ENCODE measurements at regions not wholly inside any gene's neighbourhood (a gene's known extent, or its start where the extent isn't known, plus 50 kb on each side); places are given as distances from the start of the nearest gene placed in this dataset.

DNA sequence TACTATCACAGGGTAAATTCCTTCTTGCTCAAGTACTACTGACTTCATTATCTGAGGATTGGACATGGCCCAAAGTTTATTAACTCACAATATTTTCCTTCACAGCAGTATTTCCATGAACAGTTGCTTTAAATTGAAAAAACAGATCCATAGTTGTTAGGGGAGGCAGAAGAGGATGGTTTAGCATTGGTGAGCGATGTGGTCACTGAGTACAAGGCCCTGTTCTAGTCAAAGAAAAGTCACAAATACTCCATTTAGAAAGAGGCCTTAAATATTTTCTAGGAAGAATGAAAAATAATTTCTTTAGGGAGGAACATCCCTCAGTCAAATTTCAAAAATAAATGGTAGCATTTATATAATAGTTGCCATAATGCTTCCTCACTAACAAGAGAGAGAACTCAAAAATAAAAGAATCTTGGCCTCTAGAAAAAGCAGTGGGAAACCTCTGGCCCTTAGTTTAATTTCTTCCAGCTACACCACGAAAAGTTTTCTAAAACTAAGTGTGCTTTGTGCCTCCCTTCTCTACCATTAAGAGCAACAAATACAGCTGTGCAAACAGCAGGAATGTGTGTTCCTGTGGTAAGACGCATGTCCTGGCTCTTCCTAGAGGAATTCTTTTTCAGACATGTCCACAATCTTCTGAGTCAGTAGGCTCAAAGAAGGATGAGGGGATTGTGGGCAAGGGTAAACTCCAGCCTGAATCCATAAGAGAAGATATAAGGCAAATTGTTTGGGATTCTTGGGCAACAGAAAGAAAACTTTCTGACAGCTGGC lies 105.7 kb downstream of the HOXA1 start:
- TF ChIP-seq ZNF610 (tag by site-specific recombination; IDR thresholded peaks at IDR 0.05; ENCODE audit: borderline replicate concordance) (no peak), ZNF214 (tag by site-specific recombination; IDR thresholded peaks at IDR 0.05; ENCODE audit: borderline replicate concordance) (no peak), ZNF830 (tag by site-specific recombination; IDR thresholded peaks at IDR 0.05; ENCODE audit: low read depth) (no peak), ZNF792 (tag by site-specific recombination; IDR thresholded peaks at IDR 0.05) (no peak), ZNF626 (tag by site-specific recombination; IDR thresholded peaks at IDR 0.05) (no peak), ZBTB21 (tag by site-specific recombination; IDR thresholded peaks at IDR 0.05) (no peak), ZNF426 (tag by site-specific recombination; IDR thresholded peaks at IDR 0.05) (no peak), ZBTB7A (tag by site-specific recombination; IDR thresholded peaks at IDR 0.05; ENCODE audit: low read depth) (no peak), ZNF2 (tag by site-specific recombination; IDR thresholded peaks at IDR 0.05) (no peak), KLF7 (tag by site-specific recombination; IDR thresholded peaks at IDR 0.05; ENCODE audit: borderline replicate concordance) (no peak), MZF1 (tag by site-specific recombination; IDR thresholded peaks at IDR 0.05; ENCODE audit: borderline replicate concordance) (no peak), PRDM1 (tag by site-specific recombination; IDR thresholded peaks at IDR 0.05) (no peak)
- TF ChIP-seq, protein P1, sequence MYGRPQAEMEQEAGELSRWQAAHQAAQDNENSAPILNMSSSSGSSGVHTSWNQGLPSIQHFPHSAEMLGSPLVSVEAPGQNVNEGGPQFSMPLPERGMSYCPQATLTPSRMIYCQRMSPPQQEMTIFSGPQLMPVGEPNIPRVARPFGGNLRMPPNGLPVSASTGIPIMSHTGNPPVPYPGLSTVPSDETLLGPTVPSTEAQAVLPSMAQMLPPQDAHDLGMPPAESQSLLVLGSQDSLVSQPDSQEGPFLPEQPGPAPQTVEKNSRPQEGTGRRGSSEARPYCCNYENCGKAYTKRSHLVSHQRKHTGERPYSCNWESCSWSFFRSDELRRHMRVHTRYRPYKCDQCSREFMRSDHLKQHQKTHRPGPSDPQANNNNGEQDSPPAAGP (tag by site-specific recombination; IDR thresholded peaks at IDR 0.05): no peak
- TF ChIP-seq, protein P2, sequence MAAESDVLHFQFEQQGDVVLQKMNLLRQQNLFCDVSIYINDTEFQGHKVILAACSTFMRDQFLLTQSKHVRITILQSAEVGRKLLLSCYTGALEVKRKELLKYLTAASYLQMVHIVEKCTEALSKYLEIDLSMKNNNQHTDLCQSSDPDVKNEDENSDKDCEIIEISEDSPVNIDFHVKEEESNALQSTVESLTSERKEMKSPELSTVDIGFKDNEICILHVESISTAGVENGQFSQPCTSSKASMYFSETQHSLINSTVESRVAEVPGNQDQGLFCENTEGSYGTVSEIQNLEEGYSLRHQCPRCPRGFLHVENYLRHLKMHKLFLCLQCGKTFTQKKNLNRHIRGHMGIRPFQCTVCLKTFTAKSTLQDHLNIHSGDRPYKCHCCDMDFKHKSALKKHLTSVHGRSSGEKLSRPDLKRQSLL (tag by site-specific recombination; IDR thresholded peaks at IDR 0.05): no peak
- TF ChIP-seq, protein P3, sequence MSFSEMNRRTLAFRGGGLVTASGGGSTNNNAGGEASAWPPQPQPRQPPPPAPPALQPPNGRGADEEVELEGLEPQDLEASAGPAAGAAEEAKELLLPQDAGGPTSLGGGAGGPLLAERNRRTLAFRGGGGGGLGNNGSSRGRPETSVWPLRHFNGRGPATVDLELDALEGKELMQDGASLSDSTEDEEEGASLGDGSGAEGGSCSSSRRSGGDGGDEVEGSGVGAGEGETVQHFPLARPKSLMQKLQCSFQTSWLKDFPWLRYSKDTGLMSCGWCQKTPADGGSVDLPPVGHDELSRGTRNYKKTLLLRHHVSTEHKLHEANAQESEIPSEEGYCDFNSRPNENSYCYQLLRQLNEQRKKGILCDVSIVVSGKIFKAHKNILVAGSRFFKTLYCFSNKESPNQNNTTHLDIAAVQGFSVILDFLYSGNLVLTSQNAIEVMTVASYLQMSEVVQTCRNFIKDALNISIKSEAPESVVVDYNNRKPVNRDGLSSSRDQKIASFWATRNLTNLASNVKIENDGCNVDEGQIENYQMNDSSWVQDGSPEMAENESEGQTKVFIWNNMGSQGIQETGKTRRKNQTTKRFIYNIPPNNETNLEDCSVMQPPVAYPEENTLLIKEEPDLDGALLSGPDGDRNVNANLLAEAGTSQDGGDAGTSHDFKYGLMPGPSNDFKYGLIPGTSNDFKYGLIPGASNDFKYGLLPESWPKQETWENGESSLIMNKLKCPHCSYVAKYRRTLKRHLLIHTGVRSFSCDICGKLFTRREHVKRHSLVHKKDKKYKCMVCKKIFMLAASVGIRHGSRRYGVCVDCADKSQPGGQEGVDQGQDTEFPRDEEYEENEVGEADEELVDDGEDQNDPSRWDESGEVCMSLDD (tag by site-specific recombination; IDR thresholded peaks at IDR 0.05): no peak
- ChIA-PET POLR2A (no interaction called here), CTCF (no interaction called here)
- H3K4me3 ChIP-seq (ENCODE audit: low read depth, low read length): no peak overlapping the region
- H3K27ac ChIP-seq (ENCODE audit: extremely low read depth, low read depth, low read length): no peak overlapping the region
- H3K9me3 ChIP-seq (ENCODE audit: control insufficient read depth, insufficient read depth, low read depth, low read length): no peaks in the 10 kb centered on the region
- H3K36me3 ChIP-seq (ENCODE audit: control insufficient read depth in 2 of 2, insufficient read depth in 1 of 2, low read length in 2 of 2): no peaks in the 10 kb centered on the region
- H3K4me1 ChIP-seq (ENCODE audit: control insufficient read depth, insufficient read depth, low read length): no peaks in the 10 kb centered on the region

DNA sequence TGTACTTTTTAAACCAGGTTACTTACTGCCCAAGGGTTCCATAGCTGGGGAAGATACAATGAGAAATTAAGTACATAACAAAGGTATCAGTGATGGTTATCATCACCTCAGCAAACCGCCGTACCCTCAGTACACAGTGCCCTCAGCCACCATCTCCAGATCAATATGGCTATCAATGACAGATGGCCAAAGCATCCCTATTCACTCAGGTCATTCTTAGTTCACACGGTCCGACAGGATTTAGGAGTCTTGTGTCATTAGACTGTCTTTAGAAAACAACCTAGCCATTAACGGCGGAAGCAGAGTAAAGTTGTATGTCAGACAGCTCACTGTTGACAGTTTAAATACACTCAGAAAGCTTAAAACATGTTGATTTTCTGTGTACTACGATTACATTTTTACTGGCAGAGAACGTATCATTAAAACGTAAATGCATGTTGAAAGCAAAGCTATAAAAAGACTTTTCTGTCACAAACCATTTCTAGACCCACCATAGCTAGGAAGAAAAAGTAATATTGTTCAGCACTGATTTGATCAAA lies 106.9 kb downstream of the HOXA1 start:
- ChIA-PET POLR2A (no interaction called here), CTCF (no interaction called here)
- no peak overlapping the region for H3K27ac ChIP-seq (ENCODE audit: extremely low read depth, low read depth, low read length)
- no peaks in the 10 kb centered on the region for H3K36me3 ChIP-seq (ENCODE audit: control insufficient read depth in 2 of 2, insufficient read depth in 1 of 2, low read length in 2 of 2)
- no peaks in the 10 kb centered on the region for H3K4me1 ChIP-seq (ENCODE audit: control insufficient read depth, insufficient read depth, low read length)
- TF ChIP-seq ZNF184 (tag by site-specific recombination; IDR thresholded peaks at IDR 0.05): no peak
- TF ChIP-seq GLIS1 (tag by site-specific recombination; IDR thresholded peaks at IDR 0.05): no peak
- no peak for TF ChIP-seq RBAK (tag by site-specific recombination; IDR thresholded peaks at IDR 0.05)
- TF ChIP-seq ZNF654 (tag by site-specific recombination; IDR thresholded peaks at IDR 0.05; ENCODE audit: low read depth): no peak
- TF ChIP-seq, protein P4, sequence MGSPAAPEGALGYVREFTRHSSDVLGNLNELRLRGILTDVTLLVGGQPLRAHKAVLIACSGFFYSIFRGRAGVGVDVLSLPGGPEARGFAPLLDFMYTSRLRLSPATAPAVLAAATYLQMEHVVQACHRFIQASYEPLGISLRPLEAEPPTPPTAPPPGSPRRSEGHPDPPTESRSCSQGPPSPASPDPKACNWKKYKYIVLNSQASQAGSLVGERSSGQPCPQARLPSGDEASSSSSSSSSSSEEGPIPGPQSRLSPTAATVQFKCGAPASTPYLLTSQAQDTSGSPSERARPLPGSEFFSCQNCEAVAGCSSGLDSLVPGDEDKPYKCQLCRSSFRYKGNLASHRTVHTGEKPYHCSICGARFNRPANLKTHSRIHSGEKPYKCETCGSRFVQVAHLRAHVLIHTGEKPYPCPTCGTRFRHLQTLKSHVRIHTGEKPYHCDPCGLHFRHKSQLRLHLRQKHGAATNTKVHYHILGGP (tag by site-specific recombination; IDR thresholded peaks at IDR 0.05): no peak
- TF ChIP-seq ZBTB7A (tag by site-specific recombination; IDR thresholded peaks at IDR 0.05; ENCODE audit: low read depth): no peak
- TF ChIP-seq ZNF133 (tag by site-specific recombination; IDR thresholded peaks at IDR 0.05): no peak
- TF ChIP-seq ZNF169 (tag by site-specific recombination; IDR thresholded peaks at IDR 0.05): no peak
- no peak for TF ChIP-seq ZNF776 (tag by site-specific recombination; IDR thresholded peaks at IDR 0.05; ENCODE audit: borderline replicate concordance)
- TF ChIP-seq GLIS2 (tag by site-specific recombination; IDR thresholded peaks at IDR 0.05): no peak
- no peak for TF ChIP-seq ZNF600 (tag by site-specific recombination; IDR thresholded peaks at IDR 0.05)
- no peak for TF ChIP-seq ZNF561 (tag by site-specific recombination; IDR thresholded peaks at IDR 0.05; ENCODE audit: borderline replicate concordance)
- TF ChIP-seq ZNF777 (tag by site-specific recombination; IDR thresholded peaks at IDR 0.05; ENCODE audit: borderline replicate concordance): no peak
- no peak for TF ChIP-seq ZFP41 (tag by site-specific recombination; IDR thresholded peaks at IDR 0.05; ENCODE audit: borderline replicate concordance)
- no peaks in the 10 kb centered on the region for H3K9me3 ChIP-seq (ENCODE audit: control insufficient read depth, insufficient read depth, low read depth, low read length)
- H3K4me3 ChIP-seq (ENCODE audit: low read depth, low read length): no peak overlapping the region

Data from HEK293 (cell line).